Epidermal melanocyte (primary cell): ENCODE measurements at regions not wholly inside any gene's neighbourhood (a gene's known extent, or its start where the extent isn't known, plus 50 kb on each side); places are given as distances from the start of the nearest gene placed in this dataset.
"Not testable (repeated sequence)": the region's sequence is repeated elsewhere in the genome, so short reads cannot be mapped to it uniquely, and the experiment has no call there.

Experiments
- DNase-seq: peaks from one replicate; pipeline ENCODE4 v3.0.0; 2011; ENCODE audit warnings: low spot score; ENCODE audit not compliant: insufficient read length

GRCh38 chr9:7626571-7627029, 173.0 kb downstream of the DMAC1 start:
- DNase-seq = not testable (repeated sequence)

GRCh38 chr9:7622481-7622880, 177.1 kb downstream of the DMAC1 start:
- DNase-seq = no peak

GRCh38 chr9:7615344-7615743, 184.2 kb downstream of the DMAC1 start:
- no peak for DNase-seq

GRCh38 chr9:7613931-7614330, 185.6 kb downstream of the DMAC1 start:
- no peak for DNase-seq

GRCh38 chr9:7608261-7608660, 191.3 kb downstream of the DMAC1 start:
- no peak for DNase-seq

- DNase-seq = no peak
These were observed 192.2 kb downstream of the DMAC1 start for GRCh38 chr9:7607421-7607820.

GRCh38 chr9:7606591-7606990, 193.0 kb downstream of the DMAC1 start:
- DNase-seq = no peak

- no peak for DNase-seq
These were observed 197.8 kb downstream of the DMAC1 start for GRCh38 chr9:7601739-7602138.

GRCh38 chr9:7597716-7598115, 201.9 kb downstream of the DMAC1 start:
- DNase-seq = no peak

- peak; percentile 34 for DNase-seq
These were observed 207.0 kb downstream of the DMAC1 start for GRCh38 chr9:7592321-7593316.

- no peak for DNase-seq
These were observed 208.1 kb downstream of the DMAC1 start for GRCh38 chr9:7591501-7591900.

GRCh38 chr9:7580568-7580967, 219.0 kb downstream of the DMAC1 start:
- no peak for DNase-seq

GRCh38 chr9:7579351-7579750, 220.2 kb downstream of the DMAC1 start:
- no peak for DNase-seq

GRCh38 chr9:7578951-7579350, 220.6 kb downstream of the DMAC1 start:
- DNase-seq = no peak

GRCh38 chr9:7570107-7570720, 229.4 kb downstream of the DMAC1 start:
- no peak for DNase-seq

- DNase-seq = no peak
These were observed 231.9 kb downstream of the DMAC1 start for GRCh38 chr9:7567687-7568086.

GRCh38 chr9:7561527-7562080, 238.0 kb downstream of the DMAC1 start:
- DNase-seq = no peak

- peak; percentile 61 for DNase-seq
These were observed 238.8 kb downstream of the DMAC1 start for GRCh38 chr9:7560669-7561305.

- no peak for DNase-seq
These were observed 244.9 kb downstream of the DMAC1 start for GRCh38 chr9:7554699-7555098.

- not testable (repeated sequence) for DNase-seq
These were observed 246.9 kb downstream of the DMAC1 start for GRCh38 chr9:7552706-7553105.

- DNase-seq = no peak
These were observed 250.3 kb downstream of the DMAC1 start for GRCh38 chr9:7549249-7549648.

- DNase-seq = no peak
These were observed 253.3 kb downstream of the DMAC1 start for GRCh38 chr9:7546261-7546660.
